ENCODE measurements at regions not wholly inside any gene's neighbourhood (a gene's known extent, or its start where the extent isn't known, plus 50 kb on each side); places are given as distances from the start of the nearest gene placed in this dataset.

DNA sequence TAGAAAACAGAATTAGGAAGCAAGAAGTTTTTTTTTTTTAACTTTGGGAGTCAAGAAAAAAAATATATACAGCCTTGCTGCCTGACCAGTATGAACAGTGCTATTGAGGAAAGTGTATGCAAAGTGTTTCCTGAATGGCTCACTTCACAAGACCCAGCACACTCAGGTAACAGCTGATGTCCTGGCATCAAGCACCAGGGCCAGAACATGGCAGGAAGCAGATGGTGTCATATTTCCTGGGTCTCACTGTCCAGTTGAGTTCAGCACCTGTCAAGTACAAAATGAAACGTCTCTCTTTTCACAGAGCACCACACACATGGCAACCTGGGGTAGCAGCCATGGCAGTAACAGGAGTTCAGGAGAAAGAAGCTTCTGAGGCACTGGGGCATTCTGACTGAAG is 372.3 kb downstream of the TTLL7 start:
- Histone ChIP-seq H3F3A (ENCODE audit: insufficient read depth, low read length) (no peaks in the 10 kb centered on the region), H2AFZ (ENCODE audit: low read length) (no peak overlapping the region), H3K4me2 (ENCODE audit: low read length) (peak overlapping the region; percentile 2; the same call in 1 of the 2 replicates), H3K9me3 (ENCODE audit: low read length) (no peaks in the 10 kb centered on the region), H3K79me2 (ENCODE audit: insufficient read depth, low read length) (no peaks in the 10 kb centered on the region), H3K9me2 (ENCODE audit: low read depth, low read length) (no peaks in the 10 kb centered on the region), H3K27me3 (ENCODE audit: insufficient read depth, low read length) (no peaks in the 10 kb centered on the region), H3K9ac (ENCODE audit: low read length) (no peak overlapping the region), H3K4me3 (ENCODE audit: low read depth, low read length, poor library complexity, severe bottlenecking) (no peak overlapping the region), H3K4me1 (ENCODE audit: insufficient read depth, low read length, severe bottlenecking) (peaks cover 21% of the 10 kb centered on the region), H3K27ac (ENCODE audit: low read depth, low read length, poor library complexity, severe bottlenecking) (peak overlapping the region; percentile 54), H3K36me3 (ENCODE audit: insufficient read depth, low read length) (no peaks in the 10 kb centered on the region), H4K20me1 (ENCODE audit: insufficient read depth, low read length) (no peaks in the 10 kb centered on the region)
- TF ChIP-seq, protein P1, sequence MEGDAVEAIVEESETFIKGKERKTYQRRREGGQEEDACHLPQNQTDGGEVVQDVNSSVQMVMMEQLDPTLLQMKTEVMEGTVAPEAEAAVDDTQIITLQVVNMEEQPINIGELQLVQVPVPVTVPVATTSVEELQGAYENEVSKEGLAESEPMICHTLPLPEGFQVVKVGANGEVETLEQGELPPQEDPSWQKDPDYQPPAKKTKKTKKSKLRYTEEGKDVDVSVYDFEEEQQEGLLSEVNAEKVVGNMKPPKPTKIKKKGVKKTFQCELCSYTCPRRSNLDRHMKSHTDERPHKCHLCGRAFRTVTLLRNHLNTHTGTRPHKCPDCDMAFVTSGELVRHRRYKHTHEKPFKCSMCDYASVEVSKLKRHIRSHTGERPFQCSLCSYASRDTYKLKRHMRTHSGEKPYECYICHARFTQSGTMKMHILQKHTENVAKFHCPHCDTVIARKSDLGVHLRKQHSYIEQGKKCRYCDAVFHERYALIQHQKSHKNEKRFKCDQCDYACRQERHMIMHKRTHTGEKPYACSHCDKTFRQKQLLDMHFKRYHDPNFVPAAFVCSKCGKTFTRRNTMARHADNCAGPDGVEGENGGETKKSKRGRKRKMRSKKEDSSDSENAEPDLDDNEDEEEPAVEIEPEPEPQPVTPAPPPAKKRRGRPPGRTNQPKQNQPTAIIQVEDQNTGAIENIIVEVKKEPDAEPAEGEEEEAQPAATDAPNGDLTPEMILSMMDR (IDR thresholded peaks at IDR 0.05; ENCODE audit: low read length) = no peak
- TF ChIP-seq EZH2 (IDR thresholded peaks at IDR 0.05; ENCODE audit: borderline replicate concordance, low read length) = no peak

DNA sequence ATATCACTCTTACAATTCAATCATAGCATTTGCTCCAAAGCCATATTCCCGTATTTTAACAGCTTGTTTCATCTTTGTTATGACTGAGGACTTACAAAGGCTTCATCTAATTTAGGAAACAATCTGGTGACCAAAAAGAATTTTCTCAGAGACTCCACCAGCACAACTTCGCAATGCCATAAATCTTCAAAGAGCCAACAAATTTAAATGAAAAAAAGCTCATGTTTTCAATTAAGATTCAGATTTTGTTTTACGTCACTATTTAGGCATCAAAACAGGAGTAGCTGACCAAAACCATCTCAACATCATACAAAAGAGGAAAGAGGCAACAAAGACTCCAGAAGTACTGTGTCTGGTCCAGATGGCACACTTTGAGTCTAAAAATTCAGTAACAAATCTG is 373.3 kb downstream of the TTLL7 start:
- Histone ChIP-seq H3K79me2 (ENCODE audit: insufficient read depth, low read length) (no peaks in the 10 kb centered on the region), H3K27me3 (ENCODE audit: insufficient read depth, low read length) (no peaks in the 10 kb centered on the region), H3K9me2 (ENCODE audit: low read depth, low read length) (no peaks in the 10 kb centered on the region), H2AFZ (ENCODE audit: low read length) (no peak overlapping the region), H4K20me1 (ENCODE audit: insufficient read depth, low read length) (no peaks in the 10 kb centered on the region), H3K9ac (ENCODE audit: low read length) (no peak overlapping the region), H3K9me3 (ENCODE audit: low read length) (no peaks in the 10 kb centered on the region), H3K4me1 (ENCODE audit: insufficient read depth, low read length, severe bottlenecking) (peaks cover 21% of the 10 kb centered on the region), H3K4me3 (ENCODE audit: low read depth, low read length, poor library complexity, severe bottlenecking) (no peak overlapping the region), H3K27ac (ENCODE audit: low read depth, low read length, poor library complexity, severe bottlenecking) (no peak overlapping the region), H3F3A (ENCODE audit: insufficient read depth, low read length) (no peaks in the 10 kb centered on the region), H3K36me3 (ENCODE audit: insufficient read depth, low read length) (no peaks in the 10 kb centered on the region), H3K4me2 (ENCODE audit: low read length) (no peak overlapping the region)
- TF ChIP-seq, protein P1 (IDR thresholded peaks at IDR 0.05; ENCODE audit: low read length) = no peak
- TF ChIP-seq EZH2 (IDR thresholded peaks at IDR 0.05; ENCODE audit: borderline replicate concordance, low read length) = no peak

DNA sequence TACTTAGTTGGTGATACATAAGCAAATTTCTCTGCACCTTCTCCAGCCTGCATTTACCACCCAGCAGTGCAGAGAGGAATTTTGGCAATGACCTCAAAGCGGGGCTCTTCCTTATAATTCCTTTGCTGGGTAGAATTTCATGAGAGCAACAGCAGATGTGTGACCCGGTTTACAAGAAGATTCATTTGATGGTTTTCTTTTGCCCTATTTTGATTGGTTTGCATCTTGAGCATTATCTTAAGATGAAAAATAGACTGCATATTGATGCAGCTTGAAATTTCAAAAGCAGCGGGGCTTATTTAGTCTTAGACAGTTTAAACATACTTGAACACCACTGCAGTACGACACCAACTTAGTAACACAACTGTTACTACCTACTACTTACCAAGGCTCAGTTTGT is 378.9 kb downstream of the TTLL7 start:
- Histone ChIP-seq H3K27ac (ENCODE audit: low read depth, low read length, poor library complexity, severe bottlenecking) (no peak overlapping the region), H3F3A (ENCODE audit: insufficient read depth, low read length) (no peaks in the 10 kb centered on the region), H3K36me3 (ENCODE audit: insufficient read depth, low read length) (no peaks in the 10 kb centered on the region), H3K9ac (ENCODE audit: low read length) (no peak overlapping the region), H3K4me1 (ENCODE audit: insufficient read depth, low read length, severe bottlenecking) (peaks cover 8% of the 10 kb centered on the region), H4K20me1 (ENCODE audit: insufficient read depth, low read length) (no peaks in the 10 kb centered on the region), H3K9me3 (ENCODE audit: low read length) (no peaks in the 10 kb centered on the region), H3K4me3 (ENCODE audit: low read depth, low read length, poor library complexity, severe bottlenecking) (no peak overlapping the region), H3K79me2 (ENCODE audit: insufficient read depth, low read length) (no peaks in the 10 kb centered on the region), H3K27me3 (ENCODE audit: insufficient read depth, low read length) (no peaks in the 10 kb centered on the region), H2AFZ (ENCODE audit: low read length) (no peak overlapping the region), H3K9me2 (ENCODE audit: low read depth, low read length) (no peaks in the 10 kb centered on the region), H3K4me2 (ENCODE audit: low read length) (no peak overlapping the region)
- TF ChIP-seq, protein P1 (IDR thresholded peaks at IDR 0.05; ENCODE audit: low read length) = no peak
- TF ChIP-seq EZH2 (IDR thresholded peaks at IDR 0.05; ENCODE audit: borderline replicate concordance, low read length) = no peak
